Activated naive CD8-positive, alpha-beta T cell treated with anti-CD3 and anti-CD28 coated beads for 36 hours (primary cell): ENCODE measurements at regions not wholly inside any gene's neighbourhood (a gene's known extent, or its start where the extent isn't known, plus 50 kb on each side); places are given as distances from the start of the nearest gene placed in this dataset.

ENCODE experiments used
- DNase-seq: peaks from one replicate; pipeline ENCODE4 v3.0.0; 2021
- H3K27ac Mint-ChIP-seq: one replicate; pipeline ENCODE4 v1.8.0; 2022; ENCODE audit warnings: mild to moderate bottlenecking, moderate library complexity, mixed read lengths
- H3K27me3 Mint-ChIP-seq: one replicate; pipeline ENCODE4 v1.8.0; 2022; ENCODE audit warnings: mild to moderate bottlenecking, mixed read lengths
- H3K36me3 Mint-ChIP-seq: one replicate; pipeline ENCODE4 v1.8.0; 2021; ENCODE audit warnings: mild to moderate bottlenecking, mixed read lengths
- H3K4me1 Mint-ChIP-seq: one replicate; pipeline ENCODE4 v1.8.0; 2021; ENCODE audit warnings: mixed read lengths
- H3K4me3 Mint-ChIP-seq: one replicate; pipeline ENCODE4 v1.8.0; 2022; ENCODE audit warnings: mild to moderate bottlenecking, moderate library complexity, mixed read lengths
- H3K9me3 Mint-ChIP-seq: one replicate; pipeline ENCODE4 v1.8.0; 2022; ENCODE audit warnings: mixed read lengths

- no peak for DNase-seq
- Mint-ChIP-seq H3K4me1 (no peaks in the 10 kb centered on the region), H3K27ac (no peak overlapping the region), H3K9me3 (no peaks in the 10 kb centered on the region), H3K4me3 (no peak overlapping the region), H3K27me3 (peaks cover 3% of the 10 kb centered on the region), H3K36me3 (no peaks in the 10 kb centered on the region)
Measured at GRCh38 chr5:88374391-88374790, 105.7 kb upstream of the TMEM161B start.

DNA sequence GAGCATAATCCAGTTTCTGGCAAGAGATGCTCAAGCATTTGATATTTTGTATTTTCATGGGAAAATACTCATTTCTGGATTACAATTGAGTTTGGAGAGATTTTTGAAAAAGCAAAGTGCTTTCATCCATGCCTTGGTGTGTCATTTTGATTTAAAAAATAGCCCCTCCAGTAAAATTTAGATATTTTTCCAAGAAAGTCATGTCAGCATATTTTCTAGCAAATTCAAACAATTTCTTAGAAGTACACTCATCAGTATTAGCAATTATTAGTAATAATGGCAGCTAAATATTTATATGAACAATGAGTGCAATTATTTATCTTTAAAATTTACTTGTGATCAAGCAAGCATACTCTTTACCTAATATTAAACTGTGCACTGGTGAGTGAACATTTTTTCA is 102.2 kb upstream of the TMEM161B start:
- Mint-ChIP-seq H3K4me1 (no peaks in the 10 kb centered on the region), H3K36me3 (peaks cover 2% of the 10 kb centered on the region), H3K9me3 (no peaks in the 10 kb centered on the region), H3K27me3 (peaks cover 3% of the 10 kb centered on the region), H3K27ac (no peak overlapping the region), H3K4me3 (no peak overlapping the region)
- DNase-seq = no peak

GRCh38 chr5:88368201-88368600 is 99.6 kb upstream of the TMEM161B start:
- no peak for DNase-seq
- Mint-ChIP-seq H3K27ac (no peak overlapping the region), H3K27me3 (peaks cover 3% of the 10 kb centered on the region), H3K4me1 (no peaks in the 10 kb centered on the region), H3K9me3 (no peaks in the 10 kb centered on the region), H3K36me3 (peaks cover 2% of the 10 kb centered on the region), H3K4me3 (no peak overlapping the region)

DNA sequence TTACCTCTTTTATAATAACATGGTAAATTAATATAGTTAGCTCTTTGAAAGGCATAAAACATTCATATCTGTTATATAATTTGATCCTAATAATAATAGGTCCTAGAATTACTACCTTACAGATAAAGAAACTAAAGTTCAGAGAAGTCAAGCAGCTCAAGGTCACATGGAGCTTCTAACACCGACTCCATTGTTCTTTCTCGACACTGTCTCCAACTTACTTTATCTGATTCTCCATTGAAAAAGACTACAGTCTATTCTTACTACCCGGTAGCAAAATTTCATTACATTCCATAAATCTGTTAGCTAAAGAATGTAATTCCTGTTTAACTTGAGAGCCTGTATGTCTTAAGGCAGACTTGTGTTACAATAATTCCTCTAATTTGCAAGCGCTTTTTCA is 96.3 kb upstream of the TMEM161B start:
- no peak overlapping the region for H3K4me3 Mint-ChIP-seq
- no peaks in the 10 kb centered on the region for H3K4me1 Mint-ChIP-seq
- H3K9me3 Mint-ChIP-seq = no peaks in the 10 kb centered on the region
- H3K36me3 Mint-ChIP-seq = peaks cover 2% of the 10 kb centered on the region
- no peak overlapping the region for H3K27ac Mint-ChIP-seq
- H3K27me3 Mint-ChIP-seq = no peaks in the 10 kb centered on the region
- no peak for DNase-seq

DNA sequence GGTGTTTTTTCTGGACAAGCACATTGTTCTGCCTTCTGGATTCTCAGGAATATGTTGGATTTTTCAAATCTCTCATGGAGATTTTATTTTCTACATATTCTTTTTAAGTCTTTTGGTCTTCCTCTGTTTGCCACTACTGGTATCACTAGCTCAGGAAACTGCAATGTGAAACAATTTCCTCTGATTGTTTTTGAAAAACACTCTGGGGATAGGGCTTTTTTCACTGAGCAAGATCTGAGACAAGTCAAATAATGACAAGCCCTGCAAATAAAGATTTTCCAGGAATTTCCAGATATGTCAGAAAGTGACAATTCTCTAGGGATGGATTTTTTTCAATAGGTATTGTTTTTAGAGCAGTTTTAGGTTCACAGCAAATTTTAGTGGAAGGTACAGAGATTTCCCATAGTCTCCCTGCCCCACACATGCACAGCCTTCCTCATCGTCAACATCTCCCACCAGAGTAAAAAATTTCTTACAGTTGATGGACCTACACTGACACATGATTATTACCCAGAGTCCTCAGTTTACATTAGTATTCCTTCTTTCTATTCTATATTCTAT is 86.9 kb upstream of the TMEM161B start:
- no peak for DNase-seq
- no peaks in the 10 kb centered on the region for H3K4me1 Mint-ChIP-seq
- H3K9me3 Mint-ChIP-seq = peaks cover 6% of the 10 kb centered on the region
- H3K27ac Mint-ChIP-seq = no peak overlapping the region
- no peaks in the 10 kb centered on the region for H3K27me3 Mint-ChIP-seq
- H3K36me3 Mint-ChIP-seq = peaks cover 2% of the 10 kb centered on the region
- no peak overlapping the region for H3K4me3 Mint-ChIP-seq

GRCh38 chr5:88325868-88326267 is 57.2 kb upstream of the TMEM161B start:
- Mint-ChIP-seq H3K36me3 (no peaks in the 10 kb centered on the region), H3K27me3 (no peaks in the 10 kb centered on the region), H3K9me3 (no peaks in the 10 kb centered on the region), H3K4me1 (no peaks in the 10 kb centered on the region), H3K27ac (no peak overlapping the region), H3K4me3 (no peak overlapping the region)
- no peak for DNase-seq

- no peak overlapping the region for H3K27ac Mint-ChIP-seq
- no peaks in the 10 kb centered on the region for H3K27me3 Mint-ChIP-seq
- H3K4me1 Mint-ChIP-seq = no peaks in the 10 kb centered on the region
- no peaks in the 10 kb centered on the region for H3K9me3 Mint-ChIP-seq
- no peak overlapping the region for H3K4me3 Mint-ChIP-seq
- DNase-seq = no peak
- H3K36me3 Mint-ChIP-seq = no peaks in the 10 kb centered on the region
Measured at GRCh38 chr5:88322785-88323184, 54.1 kb upstream of the TMEM161B start.
